H9 (cell line): ENCODE measurements at regions not wholly inside any gene's neighbourhood (a gene's known extent, or its start where the extent isn't known, plus 50 kb on each side); places are given as distances from the start of the nearest gene placed in this dataset.

Experiments used
- DNase-seq: peaks from one replicate; pipeline ENCODE4 v3.0.0-alpha.2; 2017
- H2AFZ ChIP-seq: one replicate; pipeline ENCODE4 v1.6.1; 2013; ENCODE audit warnings: mild to moderate bottlenecking, low read length, control low read depth, moderate library complexity
- H2AK5ac ChIP-seq: 2 replicates; pipeline ENCODE4 v1.6.1; 2013; ENCODE audit warnings: low read length, control low read depth, mixed read lengths; ENCODE audit not compliant: insufficient read length
- H2BK120ac ChIP-seq: one replicate; pipeline ENCODE4 v1.6.1; 2013; ENCODE audit warnings: low read depth, mild to moderate bottlenecking, low read length, control low read depth, inconsistent platforms; ENCODE audit not compliant: poor library complexity, severe bottlenecking
- H2BK12ac ChIP-seq: 2 replicates; pipeline ENCODE4 v1.6.1; 2013; ENCODE audit warnings: low read length, control low read depth, mixed read lengths, low read depth; ENCODE audit not compliant: insufficient read length
- H2BK15ac ChIP-seq: 2 replicates; pipeline ENCODE4 v1.6.1; 2013; ENCODE audit warnings: low read depth, low read length, control low read depth
- H2BK20ac ChIP-seq: one replicate; pipeline ENCODE4 v1.6.1; 2013; ENCODE audit warnings: low read depth, mild to moderate bottlenecking, low read length, control low read depth, inconsistent platforms; ENCODE audit not compliant: poor library complexity, severe bottlenecking
- H2BK5ac ChIP-seq: 2 replicates; pipeline ENCODE4 v1.6.1; 2013; ENCODE audit warnings: low read length, control low read depth, mixed read lengths; ENCODE audit not compliant: insufficient read length
- H3K14ac ChIP-seq: 2 replicates; pipeline ENCODE4 v1.6.1; 2013; ENCODE audit warnings: low read length, control low read depth; ENCODE audit not compliant: insufficient read depth
- H3K18ac ChIP-seq: 2 replicates; pipeline ENCODE4 v1.6.1; 2013; ENCODE audit warnings: low read depth, mild to moderate bottlenecking, mixed read lengths, low read length, control low read depth; ENCODE audit not compliant: insufficient read length
- H3K23ac ChIP-seq: 2 replicates; pipeline ENCODE4 v1.6.1; 2013; ENCODE audit warnings: low read length, control low read depth, mixed read lengths, low read depth; ENCODE audit not compliant: insufficient read length
- H3K23me2 ChIP-seq: 2 replicates; pipeline ENCODE4 v1.6.1; 2013; ENCODE audit warnings: low read depth, mild to moderate bottlenecking, mixed read lengths, low read length, control low read depth; ENCODE audit not compliant: insufficient read length, poor library complexity, severe bottlenecking
- H3K27ac ChIP-seq: 2 replicates; pipeline ENCODE4 v1.5.1; 2013; ENCODE audit warnings: low read length, control low read depth, mixed read lengths, low read depth; ENCODE audit not compliant: insufficient read length
- H3K27me3 ChIP-seq: 2 replicates; pipeline ENCODE4 v1.6.1; 2013; ENCODE audit warnings: low read length, control low read depth, inconsistent platforms; ENCODE audit not compliant: insufficient read depth
- H3K4ac ChIP-seq: 2 replicates; pipeline ENCODE4 v1.6.1; 2013; ENCODE audit warnings: low read depth, mild to moderate bottlenecking, control low read depth, inconsistent platforms, low read length, moderate library complexity
- H3K4me1 ChIP-seq: 2 replicates; pipeline ENCODE4 v1.6.1; 2013; ENCODE audit warnings: low read length, control low read depth, inconsistent platforms; ENCODE audit not compliant: insufficient read depth
- H3K4me2 ChIP-seq: 2 replicates; pipeline ENCODE4 v1.6.1; 2013; ENCODE audit warnings: low read length, control low read depth, mixed read lengths; ENCODE audit not compliant: insufficient read length, insufficient read depth
- H3K56ac ChIP-seq: 2 replicates; pipeline ENCODE4 v1.6.1; 2013; ENCODE audit warnings: low read depth, mild to moderate bottlenecking, mixed read lengths, low read length, control low read depth; ENCODE audit not compliant: insufficient read length
- H3K79me1 ChIP-seq: 2 replicates; pipeline ENCODE4 v1.6.1; 2013; ENCODE audit warnings: low read depth, mild to moderate bottlenecking, moderate library complexity, low read length, control low read depth, inconsistent platforms; ENCODE audit not compliant: insufficient read depth, poor library complexity, severe bottlenecking
- H3K79me2 ChIP-seq: 2 replicates; pipeline ENCODE4 v1.6.1; 2013; ENCODE audit warnings: low read length, control low read depth, inconsistent platforms; ENCODE audit not compliant: insufficient read depth
- H3K9ac ChIP-seq: 2 replicates; pipeline ENCODE4 v1.6.1; 2013; ENCODE audit warnings: low read length, control low read depth, mixed read lengths; ENCODE audit not compliant: insufficient read length; ENCODE audit errors: extremely low read depth
- H3K9me3 ChIP-seq: one replicate; pipeline ENCODE4 v1.6.1; 2013; ENCODE audit warnings: low read depth, low read length, inconsistent platforms; ENCODE audit not compliant: control insufficient read depth
- H3T11ph ChIP-seq: one replicate; pipeline ENCODE4 v1.6.1; 2013; ENCODE audit warnings: mild to moderate bottlenecking, low read length, control low read depth, inconsistent platforms
- H4K20me1 ChIP-seq: one replicate; pipeline ENCODE4 v1.6.1; 2013; ENCODE audit not compliant: control insufficient read depth, insufficient read length, insufficient read depth
- H4K5ac ChIP-seq: 2 replicates; pipeline ENCODE4 v1.6.1; 2013; ENCODE audit warnings: low read depth, mild to moderate bottlenecking, mixed read lengths, low read length, control low read depth; ENCODE audit not compliant: insufficient read length
- H4K8ac ChIP-seq: replicated peaks from 2 replicates; pipeline ENCODE4 v1.6.1; 2013; ENCODE audit warnings: low read length, control low read depth, mixed read lengths, low read depth; ENCODE audit not compliant: insufficient read length
- H4K91ac ChIP-seq: 2 replicates; pipeline ENCODE4 v1.6.1; 2013; ENCODE audit warnings: low read depth, mild to moderate bottlenecking, moderate library complexity, mixed read lengths, low read length, control low read depth; ENCODE audit not compliant: insufficient read length
- H3K27ac Mint-ChIP-seq, 3 experiments: 2 replicates in 2 of 3; 3 replicates in 1 of 3; pipeline ENCODE4 v1.8.0; 2020 to 2021; ENCODE audit warnings: mixed read lengths in 3 of 3, mild to moderate bottlenecking in 1 of 3, moderate library complexity in 1 of 3
- H3K27me3 Mint-ChIP-seq: 2 replicates; pipeline ENCODE4 v1.8.0; 2021; ENCODE audit warnings: low read depth, mild to moderate bottlenecking, moderate library complexity, mixed read lengths
- H3K36me3 Mint-ChIP-seq, 3 experiments: 2 replicates in 2 of 3; 3 replicates in 1 of 3; pipeline ENCODE4 v1.8.0; 2020 to 2021; ENCODE audit warnings: low read depth in 3 of 3, mixed read lengths in 3 of 3; ENCODE audit not compliant: insufficient read depth in 1 of 3
- H3K4me1 Mint-ChIP-seq, 2 experiments: 2 replicates each; pipeline ENCODE4 v1.8.0; 2020; ENCODE audit warnings: mixed read lengths in 2 of 2
- H3K4me3 Mint-ChIP-seq, 2 experiments: 2 replicates in 1 of 2; 3 replicates in 1 of 2; pipeline ENCODE4 v1.8.0; 2020 to 2021; ENCODE audit warnings: mild to moderate bottlenecking in 2 of 2, mixed read lengths in 2 of 2, moderate library complexity in 1 of 2
- H3K9me3 Mint-ChIP-seq, 2 experiments: 2 replicates in 1 of 2; 3 replicates in 1 of 2; pipeline ENCODE4 v1.8.0; 2020; ENCODE audit warnings: mild to moderate bottlenecking in 2 of 2, mixed read lengths in 2 of 2, moderate library complexity in 1 of 2
- CTCF ChIP-seq: fragments of 200-600 bp; sonication (generic); conservative IDR thresholded peaks from 3 replicates; pipeline ENCODE4 v1.8.0; 2021; ENCODE audit warnings: antibody characterized with exemption, mild to moderate bottlenecking
- WGBS: extraction: QIAGEN DNeasy Blood & Tissue Kit; methylation state at CpG from one replicate; pipeline ENCODE4 v1.1.7; 2013; ENCODE audit warnings: missing lambda C conversion rate, low lambda C conversion rate, mixed read lengths; ENCODE audit not compliant: insufficient read length; ENCODE audit errors: extremely low coverage; 5-methylcytosine and 5-hydroxymethylcytosine counted together

GRCh38 chr6:169858935-169859351, 107.5 kb downstream of the ERMARD start:
- Histone ChIP-seq H3K23me2 (no peaks in the 10 kb centered on the region), H2BK12ac (no peak overlapping the region), H3K18ac (no peak overlapping the region), H3K4ac (no peak overlapping the region), H2AK5ac (no peak overlapping the region), H3K4me2 (no peak overlapping the region), H3K9ac (no peak overlapping the region), H4K20me1 (no peaks in the 10 kb centered on the region), H3K79me2 (no peaks in the 10 kb centered on the region), H2BK120ac (no peak overlapping the region), H3K23ac (no peak overlapping the region), H3K4me1 (no peaks in the 10 kb centered on the region), H3K56ac (no peak overlapping the region), H4K8ac (no peak overlapping the region), H3K27me3 (no peaks in the 10 kb centered on the region), H4K91ac (no peak overlapping the region), H2BK5ac (no peak overlapping the region), H3K27ac (no peak overlapping the region), H3T11ph (no peak overlapping the region), H2BK15ac (no peak overlapping the region), H3K14ac (no peak overlapping the region; the same call in 1 of the 2 replicates), H2AFZ (no peak overlapping the region), H4K5ac (no peak overlapping the region), H3K9me3 (peaks cover 6% of the 10 kb centered on the region), H3K79me1 (no peaks in the 10 kb centered on the region), H2BK20ac (no peak overlapping the region)
- H3K27ac Mint-ChIP-seq = no peak overlapping the region
- H3K36me3 Mint-ChIP-seq = peaks cover 3 to 13% (median 9%) of the 10 kb centered on the region in 3 experiments
- no peak for TF ChIP-seq CTCF
- no peak overlapping the region for H3K4me3 Mint-ChIP-seq
- no CpG with 5 or more reads among the region's 10 CpGs for WGBS
- H3K9me3 Mint-ChIP-seq = peaks cover 23 to 26% of the 10 kb centered on the region in 2 experiments
- H3K27me3 Mint-ChIP-seq = peaks cover 2% of the 10 kb centered on the region
- H3K4me1 Mint-ChIP-seq = peaks cover 0 to 2% of the 10 kb centered on the region in 2 experiments; a peak in 2 of 4 replicates
- DNase-seq = no peak
